ENCODE measurements at regions not wholly inside any gene's neighbourhood (a gene's known extent, or its start where the extent isn't known, plus 50 kb on each side); places are given as distances from the start of the nearest gene placed in this dataset.

- intact Hi-C loops (cut with DNase I): no loop called here
- no peaks in the 10 kb centered on the region for H3K36me3 ChIP-seq
- DNase-seq: no peak
- no peaks in the 10 kb centered on the region for H3K4me1 ChIP-seq
- no peak for ATAC-seq
- H3K4me3 ChIP-seq: no peak overlapping the region
- no peak for TF ChIP-seq CTCF (IDR thresholded peaks at IDR 0.05)
- H3K27me3 ChIP-seq (ENCODE audit: low read depth): no peaks in the 10 kb centered on the region
- no peaks in the 10 kb centered on the region for H3K9me3 ChIP-seq
- H3K27ac ChIP-seq: no peak overlapping the region
These were observed 201.2 kb downstream of the SUCLG1 start for GRCh38 chr2:84257831-84258230.

- ATAC-seq: no peak
- Histone ChIP-seq H3K4me3 (no peak overlapping the region), H3K27ac (no peak overlapping the region), H3K9me3 (no peaks in the 10 kb centered on the region), H3K4me1 (no peaks in the 10 kb centered on the region), H3K27me3 (ENCODE audit: low read depth) (no peaks in the 10 kb centered on the region), H3K36me3 (no peaks in the 10 kb centered on the region)
- no peak for DNase-seq
- intact Hi-C loops (cut with DNase I): no loop called here
- no peak for TF ChIP-seq CTCF (IDR thresholded peaks at IDR 0.05)
These were observed 207.3 kb downstream of the SUCLG1 start for GRCh38 chr2:84251651-84252302.

GRCh38 chr2:84249140-84249539 lies 209.9 kb downstream of the SUCLG1 start:
- Histone ChIP-seq H3K36me3 (no peaks in the 10 kb centered on the region), H3K27me3 (ENCODE audit: low read depth) (no peaks in the 10 kb centered on the region), H3K9me3 (no peaks in the 10 kb centered on the region), H3K4me3 (no peak overlapping the region), H3K27ac (no peak overlapping the region), H3K4me1 (no peaks in the 10 kb centered on the region)
- intact Hi-C loops (cut with DNase I): no loop called here
- DNase-seq (no peak), ATAC-seq (no peak)
- no peak for TF ChIP-seq CTCF (IDR thresholded peaks at IDR 0.05)

- Histone ChIP-seq H3K4me3 (no peak overlapping the region), H3K4me1 (no peaks in the 10 kb centered on the region), H3K36me3 (no peaks in the 10 kb centered on the region), H3K27ac (no peak overlapping the region), H3K9me3 (no peaks in the 10 kb centered on the region), H3K27me3 (ENCODE audit: low read depth) (no peaks in the 10 kb centered on the region)
- intact Hi-C loops (cut with DNase I): no loop called here
- no peak for TF ChIP-seq CTCF (IDR thresholded peaks at IDR 0.05)
- ATAC-seq (no peak), DNase-seq (no peak)
These were observed 211.5 kb downstream of the SUCLG1 start for GRCh38 chr2:84247532-84247931.

GRCh38 chr2:84243788-84244733 lies 215.0 kb downstream of the SUCLG1 start:
- H3K4me3 ChIP-seq: no peak overlapping the region
- DNase-seq (no peak), ATAC-seq (no peak)
- H3K27ac ChIP-seq: no peak overlapping the region
- no peaks in the 10 kb centered on the region for H3K36me3 ChIP-seq
- no peaks in the 10 kb centered on the region for H3K9me3 ChIP-seq
- no peaks in the 10 kb centered on the region for H3K27me3 ChIP-seq (ENCODE audit: low read depth)
- no peak for TF ChIP-seq CTCF (IDR thresholded peaks at IDR 0.05)
- intact Hi-C loops (cut with DNase I): no loop called here
- H3K4me1 ChIP-seq: no peaks in the 10 kb centered on the region
